HuH-7 (cell line): ENCODE measurements at regions not wholly inside any gene's neighbourhood (a gene's known extent, or its start where the extent isn't known, plus 50 kb on each side); places are given as distances from the start of the nearest gene placed in this dataset.
A peak's percentile ranks its signal among the peaks of the same experiment; 100 is the strongest.

Experiments used
- DNase-seq: peaks from one replicate; pipeline ENCODE4 v3.0.0; 2011; ENCODE audit warnings: low spot score

GRCh38 chr6:132937466-132937906 is 123.1 kb downstream of the RPS12 start:
- DNase-seq = peak; percentile 54

- DNase-seq = no peak
Observed at GRCh38 chr6:132948889-132949288, 134.5 kb downstream of the RPS12 start.

GRCh38 chr6:132950566-132950965 is 136.2 kb downstream of the RPS12 start:
- no peak for DNase-seq

GRCh38 chr6:132952031-132952867 is 137.9 kb downstream of the RPS12 start:
- no peak for DNase-seq

- no peak for DNase-seq
Observed at GRCh38 chr6:132952986-132953385, 138.6 kb downstream of the RPS12 start.

- no peak for DNase-seq
Observed at GRCh38 chr6:132954222-132954621, 139.9 kb downstream of the RPS12 start.

- no peak for DNase-seq
Observed at GRCh38 chr6:132954936-132955335, 140.6 kb downstream of the RPS12 start.

GRCh38 chr6:132959639-132960326 is 145.4 kb downstream of the RPS12 start:
- no peak for DNase-seq

GRCh38 chr6:132960720-132961119 is 146.4 kb downstream of the RPS12 start:
- DNase-seq = no peak

GRCh38 chr6:132961122-132961521 is 146.8 kb downstream of the RPS12 start:
- DNase-seq = no peak

- DNase-seq = no peak
Observed at GRCh38 chr6:132961610-132962009, 147.2 kb downstream of the RPS12 start.

GRCh38 chr6:132962936-132963868 is 148.8 kb downstream of the RPS12 start:
- peak; percentile 64 for DNase-seq

GRCh38 chr6:132964101-132964867 is 149.9 kb downstream of the RPS12 start:
- no peak for DNase-seq

GRCh38 chr6:132964868-132965382 is 150.6 kb downstream of the RPS12 start:
- no peak for DNase-seq

- DNase-seq = no peak
Observed at GRCh38 chr6:132967871-132968270, 153.5 kb downstream of the RPS12 start.

- no peak for DNase-seq
Observed at GRCh38 chr6:132968419-132968950, 154.1 kb downstream of the RPS12 start.

GRCh38 chr6:132969196-132969595 is 154.8 kb downstream of the RPS12 start:
- DNase-seq = no peak

GRCh38 chr6:132971676-132972075 is 157.3 kb downstream of the RPS12 start:
- no peak for DNase-seq

- DNase-seq = no peak
Observed at GRCh38 chr6:132972254-132972653, 157.9 kb downstream of the RPS12 start.

GRCh38 chr6:132972971-132973370 is 158.6 kb downstream of the RPS12 start:
- no peak for DNase-seq

- no peak for DNase-seq
Observed at GRCh38 chr6:132973514-132973993, 159.2 kb downstream of the RPS12 start.
